ENCODE measurements at regions not wholly inside any gene's neighbourhood (a gene's known extent, or its start where the extent isn't known, plus 50 kb on each side); places are given as distances from the start of the nearest gene placed in this dataset.
A peak's percentile ranks its signal among the peaks of the same experiment; 100 is the strongest.

DNA sequence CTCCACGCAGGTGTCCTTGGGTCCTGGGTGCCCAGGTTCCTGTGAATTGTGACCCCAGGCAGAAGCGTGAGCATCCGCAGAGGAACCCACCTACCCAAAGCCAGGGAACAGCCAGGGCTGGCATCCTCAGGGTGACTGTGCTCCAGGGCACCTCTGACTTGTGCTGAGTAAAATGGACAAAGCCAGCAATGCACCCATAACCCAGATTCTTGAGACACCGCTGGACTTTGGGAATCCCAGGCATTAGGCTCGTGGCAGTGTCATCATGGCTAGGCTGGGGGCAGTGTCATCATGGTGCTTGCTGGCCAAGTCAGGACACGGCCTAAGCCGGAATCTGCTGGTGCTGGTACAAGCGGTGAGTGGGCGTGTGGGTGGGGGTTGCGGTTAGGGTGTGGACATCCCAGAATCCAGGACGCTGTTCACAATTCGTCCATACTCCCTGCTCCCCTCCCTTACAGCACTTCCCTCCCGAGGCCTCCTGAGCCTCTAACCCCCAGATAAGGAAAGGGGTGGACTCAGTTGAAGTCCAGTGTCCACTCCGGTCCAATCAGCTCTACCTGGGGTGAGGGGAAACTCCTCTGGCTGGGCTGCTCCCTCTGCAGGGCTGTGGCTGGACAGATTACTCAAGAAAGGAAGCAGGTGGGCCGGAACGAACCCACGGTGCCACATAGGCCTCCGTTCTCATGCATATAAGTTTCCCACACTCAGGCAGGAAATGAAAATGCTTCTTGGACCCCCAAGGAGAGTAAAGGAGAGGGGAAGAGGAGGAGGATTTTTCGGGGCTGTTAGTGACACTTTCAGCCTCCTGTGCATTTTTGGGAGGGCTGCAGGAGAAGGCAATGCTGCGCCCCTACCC is 138.9 kb downstream of the SEC14L1 start (continued):
- TF ChIP-seq, protein P1, sequence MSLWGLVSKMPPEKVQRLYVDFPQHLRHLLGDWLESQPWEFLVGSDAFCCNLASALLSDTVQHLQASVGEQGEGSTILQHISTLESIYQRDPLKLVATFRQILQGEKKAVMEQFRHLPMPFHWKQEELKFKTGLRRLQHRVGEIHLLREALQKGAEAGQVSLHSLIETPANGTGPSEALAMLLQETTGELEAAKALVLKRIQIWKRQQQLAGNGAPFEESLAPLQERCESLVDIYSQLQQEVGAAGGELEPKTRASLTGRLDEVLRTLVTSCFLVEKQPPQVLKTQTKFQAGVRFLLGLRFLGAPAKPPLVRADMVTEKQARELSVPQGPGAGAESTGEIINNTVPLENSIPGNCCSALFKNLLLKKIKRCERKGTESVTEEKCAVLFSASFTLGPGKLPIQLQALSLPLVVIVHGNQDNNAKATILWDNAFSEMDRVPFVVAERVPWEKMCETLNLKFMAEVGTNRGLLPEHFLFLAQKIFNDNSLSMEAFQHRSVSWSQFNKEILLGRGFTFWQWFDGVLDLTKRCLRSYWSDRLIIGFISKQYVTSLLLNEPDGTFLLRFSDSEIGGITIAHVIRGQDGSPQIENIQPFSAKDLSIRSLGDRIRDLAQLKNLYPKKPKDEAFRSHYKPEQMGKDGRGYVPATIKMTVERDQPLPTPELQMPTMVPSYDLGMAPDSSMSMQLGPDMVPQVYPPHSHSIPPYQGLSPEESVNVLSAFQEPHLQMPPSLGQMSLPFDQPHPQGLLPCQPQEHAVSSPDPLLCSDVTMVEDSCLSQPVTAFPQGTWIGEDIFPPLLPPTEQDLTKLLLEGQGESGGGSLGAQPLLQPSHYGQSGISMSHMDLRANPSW (CRISPR knock-in tag; IDR thresholded peaks at IDR 0.05), result no peak
- TF ChIP-seq CBFA2T3 (IDR thresholded peaks at IDR 0.05) (peak; percentile 60; the same call in 1 of the 2 replicates), EZH2 (IDR thresholded peaks at IDR 0.05; ENCODE audit: borderline replicate concordance, low read depth, low read length) (no peak), RBFOX2 (IDR thresholded peaks at IDR 0.05; ENCODE audit: low read depth, low read length) (peak; percentile 52; the same call in 1 of the 2 replicates), TAF1 (IDR thresholded peaks at IDR 0.05; ENCODE audit: control insufficient read depth, extremely low read depth, insufficient read depth, low read length, severe bottlenecking) (peak; percentile 22), CXXC5 (CRISPR knock-in tag; IDR thresholded peaks at IDR 0.05) (peak; percentile 27; the same call in 1 of the 2 replicates), NR4A1 (CRISPR knock-in tag; IDR thresholded peaks at IDR 0.05) (no peak), NR4A1 (tag; IDR thresholded peaks at IDR 0.05) (peak; percentile 77), HMGN3 (IDR thresholded peaks at IDR 0.05; ENCODE audit: borderline replicate concordance, extremely low read depth, insufficient read length, low read depth, low read length) (peak; percentile 31), CEBPB (tag; IDR thresholded peaks at IDR 0.05) (peak; percentile 71), TGIF2 (CRISPR knock-in tag; IDR thresholded peaks at IDR 0.05) (no peak), SRF (CRISPR knock-in tag; IDR thresholded peaks at IDR 0.05) (peak in 1 of 2 experiments; percentile 89; a peak in 1 of 4 replicates)
- TF ChIP-seq, protein P2, sequence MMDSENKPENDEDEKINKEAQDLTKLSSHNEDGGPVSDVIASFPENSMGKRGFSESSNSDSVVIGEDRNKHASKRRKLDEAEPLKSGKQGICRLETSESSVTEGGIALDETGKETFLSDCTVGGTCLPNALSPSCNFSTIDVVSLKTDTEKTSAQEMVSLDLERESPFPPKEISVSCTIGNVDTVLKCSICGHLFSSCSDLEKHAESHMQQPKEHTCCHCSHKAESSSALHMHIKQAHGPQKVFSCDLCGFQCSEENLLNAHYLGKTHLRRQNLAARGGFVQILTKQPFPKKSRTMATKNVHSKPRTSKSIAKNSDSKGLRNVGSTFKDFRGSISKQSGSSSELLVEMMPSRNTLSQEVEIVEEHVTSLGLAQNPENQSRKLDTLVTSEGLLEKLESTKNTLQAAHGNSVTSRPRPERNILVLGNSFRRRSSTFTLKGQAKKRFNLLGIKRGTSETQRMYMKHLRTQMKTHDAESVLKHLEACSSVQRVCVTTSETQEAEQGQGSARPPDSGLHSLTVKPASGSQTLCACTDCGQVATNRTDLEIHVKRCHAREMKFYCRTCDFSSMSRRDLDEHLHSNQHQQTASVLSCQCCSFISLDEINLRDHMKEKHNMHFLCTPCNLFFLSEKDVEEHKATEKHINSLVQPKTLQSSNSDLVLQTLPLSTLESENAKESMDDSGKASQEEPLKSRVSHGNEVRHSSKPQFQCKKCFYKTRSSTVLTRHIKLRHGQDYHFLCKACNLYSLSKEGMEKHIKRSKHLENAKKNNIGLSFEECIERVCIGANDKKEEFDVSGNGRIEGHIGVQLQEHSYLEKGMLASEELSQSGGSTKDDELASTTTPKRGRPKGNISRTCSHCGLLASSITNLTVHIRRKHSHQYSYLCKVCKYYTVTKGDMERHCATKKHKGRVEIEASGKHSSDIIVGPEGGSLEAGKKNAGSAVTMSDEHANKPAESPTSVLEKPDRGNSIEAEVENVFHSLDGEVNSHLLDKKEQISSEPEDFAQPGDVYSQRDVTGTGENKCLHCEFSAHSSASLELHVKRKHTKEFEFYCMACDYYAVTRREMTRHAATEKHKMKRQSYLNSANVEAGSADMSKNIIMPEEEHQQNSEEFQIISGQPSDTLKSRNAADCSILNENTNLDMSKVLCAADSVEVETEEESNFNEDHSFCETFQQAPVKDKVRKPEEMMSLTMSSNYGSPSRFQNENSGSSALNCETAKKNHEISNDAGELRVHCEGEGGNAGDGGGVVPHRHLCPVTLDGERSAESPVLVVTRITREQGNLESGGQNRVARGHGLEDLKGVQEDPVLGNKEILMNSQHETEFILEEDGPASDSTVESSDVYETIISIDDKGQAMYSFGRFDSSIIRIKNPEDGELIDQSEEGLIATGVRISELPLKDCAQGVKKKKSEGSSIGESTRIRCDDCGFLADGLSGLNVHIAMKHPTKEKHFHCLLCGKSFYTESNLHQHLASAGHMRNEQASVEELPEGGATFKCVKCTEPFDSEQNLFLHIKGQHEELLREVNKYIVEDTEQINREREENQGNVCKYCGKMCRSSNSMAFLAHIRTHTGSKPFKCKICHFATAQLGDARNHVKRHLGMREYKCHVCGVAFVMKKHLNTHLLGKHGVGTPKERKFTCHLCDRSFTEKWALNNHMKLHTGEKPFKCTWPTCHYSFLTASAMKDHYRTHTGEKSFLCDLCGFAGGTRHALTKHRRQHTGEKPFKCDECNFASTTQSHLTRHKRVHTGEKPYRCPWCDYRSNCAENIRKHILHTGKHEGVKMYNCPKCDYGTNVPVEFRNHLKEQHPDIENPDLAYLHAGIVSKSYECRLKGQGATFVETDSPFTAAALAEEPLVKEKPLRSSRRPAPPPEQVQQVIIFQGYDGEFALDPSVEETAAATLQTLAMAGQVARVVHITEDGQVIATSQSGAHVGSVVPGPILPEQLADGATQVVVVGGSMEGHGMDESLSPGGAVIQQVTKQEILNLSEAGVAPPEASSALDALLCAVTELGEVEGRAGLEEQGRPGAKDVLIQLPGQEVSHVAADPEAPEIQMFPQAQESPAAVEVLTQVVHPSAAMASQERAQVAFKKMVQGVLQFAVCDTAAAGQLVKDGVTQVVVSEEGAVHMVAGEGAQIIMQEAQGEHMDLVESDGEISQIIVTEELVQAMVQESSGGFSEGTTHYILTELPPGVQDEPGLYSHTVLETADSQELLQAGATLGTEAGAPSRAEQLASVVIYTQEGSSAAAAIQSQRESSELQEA (IDR thresholded peaks at IDR 0.05; ENCODE audit: low read depth), result no peak
- TF ChIP-seq, protein P3, sequence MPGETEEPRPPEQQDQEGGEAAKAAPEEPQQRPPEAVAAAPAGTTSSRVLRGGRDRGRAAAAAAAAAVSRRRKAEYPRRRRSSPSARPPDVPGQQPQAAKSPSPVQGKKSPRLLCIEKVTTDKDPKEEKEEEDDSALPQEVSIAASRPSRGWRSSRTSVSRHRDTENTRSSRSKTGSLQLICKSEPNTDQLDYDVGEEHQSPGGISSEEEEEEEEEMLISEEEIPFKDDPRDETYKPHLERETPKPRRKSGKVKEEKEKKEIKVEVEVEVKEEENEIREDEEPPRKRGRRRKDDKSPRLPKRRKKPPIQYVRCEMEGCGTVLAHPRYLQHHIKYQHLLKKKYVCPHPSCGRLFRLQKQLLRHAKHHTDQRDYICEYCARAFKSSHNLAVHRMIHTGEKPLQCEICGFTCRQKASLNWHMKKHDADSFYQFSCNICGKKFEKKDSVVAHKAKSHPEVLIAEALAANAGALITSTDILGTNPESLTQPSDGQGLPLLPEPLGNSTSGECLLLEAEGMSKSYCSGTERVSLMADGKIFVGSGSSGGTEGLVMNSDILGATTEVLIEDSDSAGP (CRISPR knock-in tag; IDR thresholded peaks at IDR 0.05), result no peak
